Gastrocnemius medialis (tissue), 4 donors: ENCODE measurements at regions not wholly inside any gene's neighbourhood (a gene's known extent, or its start where the extent isn't known, plus 50 kb on each side); places are given as distances from the start of the nearest gene placed in this dataset.

Experiments
- POLR2A ChIP-seq, 2 donors: fragments of 450-650 bp; IDR thresholded peaks; one replicate each; pipeline ENCODE4 v1.6.1; 2017; ENCODE audit warnings: antibody characterized with exemption in 2 of 2, mild to moderate bottlenecking in 2 of 2, moderate library complexity in 2 of 2
- TF ChIP-seq, protein P1 (sequence below), 5 experiments: fragments of 450-650 bp in 3 of 5; fragments of 200-600 bp in 2 of 5; sonication (generic) in 2 of 5; IDR thresholded peaks in 4 of 5; conservative IDR thresholded peaks in 1 of 5; 1 replicate in 4 of 5; 2 replicates in 1 of 5; pipeline ENCODE4 v1.5.1; 2016 to 2019; ENCODE audit warnings: antibody characterized with exemption in 5 of 5, mild to moderate bottlenecking in 3 of 5, moderate library complexity in 3 of 5

DNA sequence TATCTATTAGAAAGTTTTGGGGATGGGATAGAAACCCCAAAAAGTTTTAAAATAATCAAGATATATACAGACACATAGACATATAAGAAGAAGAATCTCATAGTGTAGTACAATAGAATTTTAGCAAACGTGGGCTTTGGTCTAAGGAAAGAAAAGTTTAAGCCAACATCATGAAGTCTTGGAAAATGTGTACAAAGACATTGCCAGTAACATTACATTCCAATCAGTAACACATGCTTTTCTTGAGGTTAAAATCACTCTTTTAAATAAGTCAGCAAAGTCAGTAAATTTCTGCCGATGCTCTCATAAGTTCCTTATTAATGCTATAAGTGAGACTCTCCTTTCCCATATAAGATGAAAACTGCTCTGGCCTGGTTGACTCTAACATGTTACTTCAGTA, 201.1 kb upstream of the LRIG3 start:
- TF ChIP-seq, protein P1, sequence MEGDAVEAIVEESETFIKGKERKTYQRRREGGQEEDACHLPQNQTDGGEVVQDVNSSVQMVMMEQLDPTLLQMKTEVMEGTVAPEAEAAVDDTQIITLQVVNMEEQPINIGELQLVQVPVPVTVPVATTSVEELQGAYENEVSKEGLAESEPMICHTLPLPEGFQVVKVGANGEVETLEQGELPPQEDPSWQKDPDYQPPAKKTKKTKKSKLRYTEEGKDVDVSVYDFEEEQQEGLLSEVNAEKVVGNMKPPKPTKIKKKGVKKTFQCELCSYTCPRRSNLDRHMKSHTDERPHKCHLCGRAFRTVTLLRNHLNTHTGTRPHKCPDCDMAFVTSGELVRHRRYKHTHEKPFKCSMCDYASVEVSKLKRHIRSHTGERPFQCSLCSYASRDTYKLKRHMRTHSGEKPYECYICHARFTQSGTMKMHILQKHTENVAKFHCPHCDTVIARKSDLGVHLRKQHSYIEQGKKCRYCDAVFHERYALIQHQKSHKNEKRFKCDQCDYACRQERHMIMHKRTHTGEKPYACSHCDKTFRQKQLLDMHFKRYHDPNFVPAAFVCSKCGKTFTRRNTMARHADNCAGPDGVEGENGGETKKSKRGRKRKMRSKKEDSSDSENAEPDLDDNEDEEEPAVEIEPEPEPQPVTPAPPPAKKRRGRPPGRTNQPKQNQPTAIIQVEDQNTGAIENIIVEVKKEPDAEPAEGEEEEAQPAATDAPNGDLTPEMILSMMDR (IDR thresholded peaks at IDR 0.05 in 4 of 5, conservative IDR thresholded peaks at IDR 0.05 in 1 of 5), result no peak
- no peak for TF ChIP-seq POLR2A (IDR thresholded peaks at IDR 0.05)
